GM10248 (cell line): ENCODE measurements at regions not wholly inside any gene's neighbourhood (a gene's known extent, or its start where the extent isn't known, plus 50 kb on each side); places are given as distances from the start of the nearest gene placed in this dataset.

Experiments
- CTCF ChIA-PET: fragments of 300-600 bp; sonication (Branson Sonifier 250); formaldehyde crosslinking; extraction: SDS; loops from one replicate; lab custom pipeline; 2021; ENCODE audit warnings: antibody characterized with exemption; lab: Yijun Ruan, JAX
- POLR2A ChIA-PET: fragments of 350-650 bp; sonication (Branson Sonifier 250); formaldehyde crosslinking; extraction: SDS; loops from one replicate; lab custom pipeline; 2020; ENCODE audit warnings: antibody characterized with exemption; lab: Yijun Ruan, JAX
- DNase-seq: peaks from one replicate; pipeline ENCODE4 v3.0.0; 2012; ENCODE audit errors: extremely low spot score
- TF ChIP-seq, protein P1 (sequence below): IDR thresholded peaks from 2 replicates; pipeline ENCODE4 v1.5.1; 2012; ENCODE audit warnings: mild to moderate bottlenecking, low read depth; ENCODE audit errors: extremely low read depth, missing control alignments, control extremely low read depth

DNA sequence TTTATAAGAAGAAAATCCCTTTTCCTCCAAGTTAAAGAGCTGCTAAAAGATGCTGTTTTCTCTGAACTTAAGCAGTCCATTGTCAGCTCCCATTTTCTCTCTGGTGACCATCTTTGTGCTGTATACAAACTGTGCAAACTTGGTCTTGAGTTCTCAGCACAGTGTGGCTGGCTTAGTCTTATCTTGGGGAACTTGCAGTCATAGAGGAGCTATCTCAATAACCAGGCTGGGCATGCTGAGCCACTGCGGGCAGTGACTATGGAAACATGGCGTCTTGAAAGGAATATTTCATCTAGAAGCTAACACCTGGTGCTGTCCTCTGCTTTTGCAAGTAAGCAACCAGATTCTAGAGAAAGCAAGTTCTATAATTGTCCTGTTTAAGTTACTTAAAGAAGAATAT is 1334.4 kb upstream of the CELF4 start:
- no peak for DNase-seq
- ChIA-PET CTCF (interaction anchor here (0.8 to 1.3 kb wide), 3 partner anchors 9 to 115 kb away, joined by 3 read pairs; no protein-coding TSS in a partner anchor), POLR2A (no interaction called here)
- TF ChIP-seq, protein P1, sequence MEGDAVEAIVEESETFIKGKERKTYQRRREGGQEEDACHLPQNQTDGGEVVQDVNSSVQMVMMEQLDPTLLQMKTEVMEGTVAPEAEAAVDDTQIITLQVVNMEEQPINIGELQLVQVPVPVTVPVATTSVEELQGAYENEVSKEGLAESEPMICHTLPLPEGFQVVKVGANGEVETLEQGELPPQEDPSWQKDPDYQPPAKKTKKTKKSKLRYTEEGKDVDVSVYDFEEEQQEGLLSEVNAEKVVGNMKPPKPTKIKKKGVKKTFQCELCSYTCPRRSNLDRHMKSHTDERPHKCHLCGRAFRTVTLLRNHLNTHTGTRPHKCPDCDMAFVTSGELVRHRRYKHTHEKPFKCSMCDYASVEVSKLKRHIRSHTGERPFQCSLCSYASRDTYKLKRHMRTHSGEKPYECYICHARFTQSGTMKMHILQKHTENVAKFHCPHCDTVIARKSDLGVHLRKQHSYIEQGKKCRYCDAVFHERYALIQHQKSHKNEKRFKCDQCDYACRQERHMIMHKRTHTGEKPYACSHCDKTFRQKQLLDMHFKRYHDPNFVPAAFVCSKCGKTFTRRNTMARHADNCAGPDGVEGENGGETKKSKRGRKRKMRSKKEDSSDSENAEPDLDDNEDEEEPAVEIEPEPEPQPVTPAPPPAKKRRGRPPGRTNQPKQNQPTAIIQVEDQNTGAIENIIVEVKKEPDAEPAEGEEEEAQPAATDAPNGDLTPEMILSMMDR = no peak

DNA sequence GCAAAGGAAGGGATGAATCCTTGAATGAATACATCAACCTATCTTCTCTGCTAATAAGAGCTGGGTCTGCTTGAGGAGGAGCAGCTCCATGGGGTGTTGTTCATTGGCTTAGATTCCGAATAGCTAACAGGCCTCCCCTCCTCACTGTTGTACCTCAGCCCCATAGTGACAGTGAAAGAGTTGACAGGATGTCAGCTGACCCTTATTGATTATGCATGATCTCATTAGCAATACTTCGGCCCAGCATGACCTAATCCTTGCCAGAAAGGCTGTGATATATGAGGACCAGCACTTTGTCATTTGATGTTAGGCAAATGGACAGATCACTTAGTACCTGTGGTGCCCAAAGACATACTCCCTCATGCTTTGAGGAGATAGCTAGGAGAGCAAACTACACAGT is 1333.7 kb upstream of the CELF4 start:
- ChIA-PET POLR2A (no interaction called here), CTCF (interaction anchor here (0.8 to 1.3 kb wide), 3 partner anchors 9 to 114 kb away, joined by 3 read pairs; no protein-coding TSS in a partner anchor)
- TF ChIP-seq, protein P1 = no peak
- DNase-seq = no peak

DNA sequence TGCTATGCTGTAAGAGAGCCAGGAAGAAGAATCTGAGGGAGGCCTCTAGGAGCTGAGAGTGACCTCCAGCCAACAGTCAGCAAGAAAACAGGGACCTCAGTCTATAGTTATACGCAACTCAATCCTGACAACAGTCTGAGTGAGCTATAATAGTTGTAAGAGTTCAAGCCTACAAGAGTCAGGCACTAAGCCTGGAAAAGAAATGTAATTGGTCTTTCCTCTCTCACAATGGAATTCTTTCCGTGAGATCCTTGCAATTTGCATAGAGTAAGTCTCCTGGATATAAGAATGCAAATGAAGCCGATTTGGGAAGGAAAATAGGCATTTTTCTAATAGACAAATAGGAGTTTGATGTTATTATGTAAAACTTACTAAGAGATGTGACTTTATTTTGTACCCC is 1332.6 kb upstream of the CELF4 start:
- DNase-seq = no peak
- TF ChIP-seq, protein P1 = no peak
- CTCF ChIA-PET = no interaction called here
- POLR2A ChIA-PET = no interaction called here

DNA sequence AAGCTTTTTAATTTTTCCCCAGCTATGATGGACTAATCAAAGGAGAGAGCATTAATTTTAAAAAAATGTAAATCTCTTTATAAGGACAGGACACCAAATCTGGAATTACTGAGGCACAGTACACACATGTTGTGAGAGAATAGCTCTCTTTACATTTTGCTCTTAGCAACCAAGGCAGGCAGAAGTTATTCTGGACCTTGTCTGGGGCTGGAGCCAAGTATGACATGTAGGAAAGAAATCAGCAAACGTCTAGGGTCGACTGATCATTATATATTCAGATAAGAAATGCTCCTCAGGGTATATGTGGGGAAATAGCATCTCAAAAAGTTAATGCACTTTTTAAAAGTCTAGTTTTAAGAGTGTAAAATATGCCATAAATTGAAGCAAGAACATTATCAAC is 1330.0 kb upstream of the CELF4 start:
- ChIA-PET CTCF (no interaction called here), POLR2A (no interaction called here)
- TF ChIP-seq, protein P1 = no peak
- no peak for DNase-seq

DNA sequence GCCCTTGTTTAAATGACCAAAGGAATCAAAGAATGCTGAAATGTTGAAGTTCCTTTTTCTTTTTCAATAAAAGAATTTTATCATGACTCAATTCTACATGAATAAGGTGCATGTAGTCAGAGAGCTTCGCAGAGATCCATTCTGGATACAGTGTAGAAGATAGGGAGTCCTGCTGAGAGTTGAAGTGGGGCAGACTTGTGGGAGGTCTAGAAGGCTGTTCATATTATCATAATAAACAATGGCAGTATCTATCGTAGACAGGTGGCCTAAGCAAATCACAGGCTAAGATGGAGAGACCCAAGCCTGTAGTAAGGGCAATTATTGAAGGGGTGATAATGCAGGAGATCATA is 1322.0 kb upstream of the CELF4 start:
- ChIA-PET POLR2A (no interaction called here), CTCF (no interaction called here)
- TF ChIP-seq, protein P1 = no peak
- no peak for DNase-seq

DNA sequence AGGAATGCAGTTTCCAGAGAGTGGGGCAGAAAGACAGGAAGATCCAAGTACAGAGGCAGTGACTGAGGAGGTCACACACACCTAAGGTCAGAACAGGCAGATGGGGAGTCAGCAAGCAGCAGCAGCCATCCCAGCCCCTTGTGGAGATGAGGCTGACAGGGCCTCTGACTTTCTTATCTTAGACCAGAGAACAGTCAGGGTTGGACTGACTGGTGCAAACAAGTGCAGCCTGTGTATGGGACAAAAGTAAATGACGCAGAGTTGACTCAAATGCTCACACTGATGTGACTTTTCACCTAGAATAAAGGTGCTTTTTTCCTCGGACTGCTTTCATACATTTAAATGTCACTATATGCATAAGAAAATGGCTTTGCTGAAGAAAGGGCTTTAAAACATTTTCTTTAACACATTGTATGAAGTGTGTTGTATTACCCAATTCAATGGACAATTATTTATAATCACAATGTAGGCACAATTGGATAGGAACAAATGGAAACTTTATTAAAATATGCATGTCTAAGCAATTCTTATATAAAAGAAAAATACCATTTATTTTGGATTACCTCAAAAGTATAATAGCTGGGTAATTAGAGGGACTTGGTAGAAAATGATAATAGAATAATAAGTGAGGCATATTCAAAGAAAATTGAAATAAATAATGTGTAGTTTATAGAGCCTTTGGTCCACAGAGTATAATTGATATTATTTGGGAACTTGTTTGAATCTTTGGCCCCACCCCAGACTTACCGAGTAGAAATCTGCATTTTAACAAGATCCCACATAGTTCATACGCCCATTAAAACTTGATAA is 1321.5 kb upstream of the CELF4 start:
- TF ChIP-seq, protein P1 = no peak
- ChIA-PET CTCF (no interaction called here), POLR2A (no interaction called here)
- DNase-seq = no peak
